Upper lobe of right lung (tissue), 1 donor: ENCODE measurements at regions not wholly inside any gene's neighbourhood (a gene's known extent, or its start where the extent isn't known, plus 50 kb on each side); places are given as distances from the start of the nearest gene placed in this dataset.

Source experiments
- ATAC-seq: fragments of 200-7000 bp; cut with Tn5 transposase; one replicate; pipeline ENCODE4 v1.9.1; 2020; ENCODE audit warnings: mild to moderate bottlenecking, moderate library complexity
- DNase-seq: peaks from one replicate; pipeline ENCODE4 v3.0.0-alpha.2; 2020
- H3K27ac ChIP-seq: fragments of 200-600 bp; one replicate; pipeline ENCODE4 v1.8.0; 2022
- H3K27me3 ChIP-seq: fragments of 200-600 bp; one replicate; pipeline ENCODE4 v1.8.0; 2022; ENCODE audit warnings: mild to moderate bottlenecking
- H3K36me3 ChIP-seq: fragments of 200-600 bp; one replicate; pipeline ENCODE4 v1.8.0; 2022
- H3K4me1 ChIP-seq: fragments of 200-600 bp; one replicate; pipeline ENCODE4 v1.8.0; 2022
- H3K4me3 ChIP-seq: fragments of 200-600 bp; one replicate; pipeline ENCODE4 v1.8.0; 2022; ENCODE audit warnings: mild to moderate bottlenecking
- H3K9me3 ChIP-seq: fragments of 200-600 bp; one replicate; pipeline ENCODE4 v1.8.0; 2022
- intact Hi-C: fragments of 100-400 bp; cut with DNase I; formaldehyde crosslinking; loops from one replicate; pipeline ENCODE4 v1.11.0; 2022
- TF ChIP-seq, protein P1 (sequence below): fragments of 200-600 bp; IDR thresholded peaks from one replicate; pipeline ENCODE4 v1.8.0; 2022; ENCODE audit warnings: antibody characterized with exemption
- donor health status: DM: no; HTN: yes; CAD: no; lungs with severe emphysema.

DNA sequence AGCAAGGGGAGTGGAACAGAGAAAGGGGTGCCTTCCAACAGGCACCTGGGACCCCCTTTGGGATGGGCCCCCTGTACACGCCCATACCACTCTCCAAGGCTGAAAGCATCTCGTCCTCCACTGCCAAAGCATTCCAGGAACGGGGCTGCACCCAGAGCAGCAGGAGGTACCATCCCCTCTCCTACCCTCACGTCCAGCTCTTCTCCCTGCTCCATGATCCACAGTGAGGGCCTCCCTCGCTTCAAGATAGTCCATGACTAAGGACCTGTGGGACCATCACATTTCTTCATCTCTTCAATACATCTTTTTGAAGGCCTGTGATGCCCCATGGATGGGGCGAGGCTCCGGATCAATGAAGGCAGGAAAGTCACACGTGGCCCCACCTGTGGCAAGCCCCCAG is 209.9 kb downstream of the ANKRD60 start:
- no peak for ATAC-seq
- TF ChIP-seq, protein P1, sequence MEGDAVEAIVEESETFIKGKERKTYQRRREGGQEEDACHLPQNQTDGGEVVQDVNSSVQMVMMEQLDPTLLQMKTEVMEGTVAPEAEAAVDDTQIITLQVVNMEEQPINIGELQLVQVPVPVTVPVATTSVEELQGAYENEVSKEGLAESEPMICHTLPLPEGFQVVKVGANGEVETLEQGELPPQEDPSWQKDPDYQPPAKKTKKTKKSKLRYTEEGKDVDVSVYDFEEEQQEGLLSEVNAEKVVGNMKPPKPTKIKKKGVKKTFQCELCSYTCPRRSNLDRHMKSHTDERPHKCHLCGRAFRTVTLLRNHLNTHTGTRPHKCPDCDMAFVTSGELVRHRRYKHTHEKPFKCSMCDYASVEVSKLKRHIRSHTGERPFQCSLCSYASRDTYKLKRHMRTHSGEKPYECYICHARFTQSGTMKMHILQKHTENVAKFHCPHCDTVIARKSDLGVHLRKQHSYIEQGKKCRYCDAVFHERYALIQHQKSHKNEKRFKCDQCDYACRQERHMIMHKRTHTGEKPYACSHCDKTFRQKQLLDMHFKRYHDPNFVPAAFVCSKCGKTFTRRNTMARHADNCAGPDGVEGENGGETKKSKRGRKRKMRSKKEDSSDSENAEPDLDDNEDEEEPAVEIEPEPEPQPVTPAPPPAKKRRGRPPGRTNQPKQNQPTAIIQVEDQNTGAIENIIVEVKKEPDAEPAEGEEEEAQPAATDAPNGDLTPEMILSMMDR = no peak
- no peak overlapping the region for H3K27ac ChIP-seq
- H3K4me3 ChIP-seq = no peak overlapping the region
- no peaks in the 10 kb centered on the region for H3K4me1 ChIP-seq
- no peaks in the 10 kb centered on the region for H3K36me3 ChIP-seq
- no peak for DNase-seq
- intact Hi-C loops = no loop called here
- no peaks in the 10 kb centered on the region for H3K9me3 ChIP-seq
- no peaks in the 10 kb centered on the region for H3K27me3 ChIP-seq

DNA sequence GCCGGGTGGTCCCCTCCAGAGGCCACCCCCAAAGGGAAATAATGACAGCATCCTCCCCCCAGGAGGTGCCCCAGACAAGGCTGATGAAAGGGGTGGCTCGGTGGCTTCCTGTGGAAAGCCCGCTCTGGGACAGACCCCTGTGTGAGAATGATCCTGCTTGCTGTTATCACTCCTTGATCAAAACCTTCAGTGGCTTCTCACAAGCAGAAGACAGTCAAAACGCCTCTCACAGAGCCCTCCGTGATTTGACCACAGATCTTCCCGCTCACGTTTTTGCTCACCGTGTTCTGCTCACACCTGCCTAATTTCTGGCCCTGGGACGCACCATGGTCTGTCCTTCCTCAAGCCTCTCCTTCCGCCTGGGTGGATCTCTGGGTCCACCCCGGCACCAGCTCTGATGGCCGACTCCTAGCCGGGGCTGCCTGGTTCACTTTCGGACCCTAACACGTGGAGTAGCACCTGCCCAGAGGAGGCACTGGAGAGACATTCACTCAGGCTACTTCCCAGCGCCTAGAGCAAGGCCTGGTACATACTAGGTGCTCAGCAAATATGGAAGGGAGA is 210.4 kb downstream of the ANKRD60 start:
- no peak overlapping the region for H3K4me3 ChIP-seq
- TF ChIP-seq, protein P1 = no peak
- H3K4me1 ChIP-seq = no peaks in the 10 kb centered on the region
- ATAC-seq (no peak), DNase-seq (no peak)
- H3K27me3 ChIP-seq = no peaks in the 10 kb centered on the region
- no peaks in the 10 kb centered on the region for H3K9me3 ChIP-seq
- no peak overlapping the region for H3K27ac ChIP-seq
- intact Hi-C loops = no loop called here
- no peaks in the 10 kb centered on the region for H3K36me3 ChIP-seq

DNA sequence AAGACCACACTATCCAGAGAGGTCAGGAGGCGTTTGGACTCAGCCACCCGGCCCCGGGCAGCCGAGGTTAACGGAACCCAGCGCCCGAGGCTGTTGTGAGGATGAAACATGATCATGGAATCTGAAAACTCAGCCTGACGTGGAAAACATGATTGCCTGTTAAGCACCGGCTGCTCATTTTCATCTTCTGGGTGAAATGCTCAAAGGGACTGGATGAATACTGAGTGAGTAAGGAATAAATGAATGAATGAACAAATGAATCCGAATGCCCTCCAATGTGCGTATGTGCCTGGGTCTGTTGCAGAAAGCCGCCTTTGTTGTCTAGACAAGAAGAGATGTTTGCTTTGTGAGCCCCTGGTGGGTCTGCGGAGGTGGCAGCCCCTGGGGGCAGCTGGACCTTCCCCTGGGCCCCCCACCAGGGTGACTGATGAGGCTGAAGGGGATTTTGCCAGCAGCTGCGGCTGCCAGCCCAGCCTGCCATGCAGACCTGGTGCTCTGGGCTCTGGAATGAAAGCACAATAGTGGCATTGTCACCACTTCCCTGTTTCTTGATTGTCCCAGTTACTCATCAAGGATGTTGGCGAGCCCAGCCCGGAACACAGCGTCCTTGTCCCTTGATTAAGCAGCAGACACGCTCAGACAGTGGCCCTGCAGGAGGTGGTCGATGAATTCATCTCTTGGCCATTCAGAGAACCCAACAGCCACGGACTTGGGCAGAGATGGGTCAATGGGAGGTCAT is 211.1 kb downstream of the ANKRD60 start:
- no peaks in the 10 kb centered on the region for H3K9me3 ChIP-seq
- no peaks in the 10 kb centered on the region for H3K27me3 ChIP-seq
- TF ChIP-seq, protein P1 = no peak
- intact Hi-C loops = no loop called here
- H3K4me3 ChIP-seq = no peak overlapping the region
- no peaks in the 10 kb centered on the region for H3K36me3 ChIP-seq
- no peaks in the 10 kb centered on the region for H3K4me1 ChIP-seq
- no peak for DNase-seq
- peak; percentile 7 for ATAC-seq
- no peak overlapping the region for H3K27ac ChIP-seq

- H3K4me3 ChIP-seq = no peak overlapping the region
- H3K27ac ChIP-seq = no peak overlapping the region
- DNase-seq (no peak), ATAC-seq (no peak)
- TF ChIP-seq, protein P1 = no peak
- H3K27me3 ChIP-seq = no peaks in the 10 kb centered on the region
- no peaks in the 10 kb centered on the region for H3K4me1 ChIP-seq
- no peaks in the 10 kb centered on the region for H3K9me3 ChIP-seq
- no peaks in the 10 kb centered on the region for H3K36me3 ChIP-seq
- intact Hi-C loops = no loop called here
Measured at GRCh38 chr20:58016779-58017178, 211.7 kb downstream of the ANKRD60 start.

DNA sequence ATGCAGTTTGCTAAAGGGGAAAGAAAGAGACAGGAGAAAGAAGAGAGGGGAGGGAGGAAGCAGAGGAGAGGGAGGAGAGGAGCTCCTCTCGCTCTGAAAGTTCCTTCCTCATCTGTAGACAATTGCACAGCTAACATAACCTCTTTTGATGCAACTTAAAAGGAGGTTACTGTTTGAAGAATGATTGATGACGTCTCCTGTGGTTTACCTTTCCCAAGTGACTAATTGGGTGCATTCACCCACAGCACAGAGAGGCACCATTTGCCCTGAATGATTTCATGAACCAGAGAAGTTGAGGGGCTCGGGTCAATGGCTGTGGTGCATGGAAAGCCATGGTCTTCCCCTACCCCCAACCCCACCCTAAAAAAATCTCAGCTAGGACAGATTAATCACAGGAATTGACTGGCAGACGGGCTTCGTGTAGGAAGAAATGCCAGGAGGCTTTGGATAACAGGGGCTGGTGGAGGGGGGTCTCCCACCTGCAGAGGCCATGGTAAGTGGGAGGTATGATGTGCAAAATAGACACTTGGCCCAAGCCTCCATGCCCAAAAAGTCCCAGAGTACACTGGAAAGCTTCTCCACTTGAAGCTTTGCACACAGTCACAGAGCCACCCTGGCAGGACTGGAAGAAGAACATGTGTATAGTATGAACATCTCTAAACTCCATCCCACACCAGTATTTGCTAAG is 213.7 kb downstream of the ANKRD60 start:
- H3K27me3 ChIP-seq = no peaks in the 10 kb centered on the region
- DNase-seq (no peak), ATAC-seq (no peak)
- H3K9me3 ChIP-seq = no peaks in the 10 kb centered on the region
- no peak overlapping the region for H3K27ac ChIP-seq
- H3K4me3 ChIP-seq = no peak overlapping the region
- H3K4me1 ChIP-seq = no peaks in the 10 kb centered on the region
- no peaks in the 10 kb centered on the region for H3K36me3 ChIP-seq
- intact Hi-C loops = no loop called here
- TF ChIP-seq, protein P1 = no peak
